ENCODE measurements at regions not wholly inside any gene's neighbourhood (a gene's known extent, or its start where the extent isn't known, plus 50 kb on each side); places are given as distances from the start of the nearest gene placed in this dataset.

DNA sequence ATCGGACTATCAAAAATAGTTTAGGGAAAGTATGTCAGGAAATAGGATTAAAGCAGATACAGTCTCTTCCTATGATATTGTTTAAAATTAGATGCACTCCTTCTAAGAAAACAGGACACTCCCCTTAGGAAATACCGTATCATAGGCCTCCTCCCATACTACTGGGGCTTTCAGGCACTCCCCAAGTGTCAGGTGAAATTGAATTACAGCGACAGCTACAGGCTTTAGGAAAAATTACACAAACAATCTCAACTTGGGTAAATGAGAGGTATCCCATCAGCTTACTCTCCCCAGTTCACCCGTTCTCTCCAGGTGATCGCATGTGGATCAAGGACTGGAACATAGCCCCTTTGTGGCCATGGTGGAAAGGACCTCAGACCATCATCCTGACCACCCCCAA is 110.4 kb upstream of the EPB41L4A start:
- TF ChIP-seq EP300 (IDR thresholded peaks at IDR 0.05) (no peak), POLR2AphosphoS5 (IDR thresholded peaks at IDR 0.05) (no peak), POLR2A (IDR thresholded peaks at IDR 0.05) (no peak)
- TF ChIP-seq, protein P1, sequence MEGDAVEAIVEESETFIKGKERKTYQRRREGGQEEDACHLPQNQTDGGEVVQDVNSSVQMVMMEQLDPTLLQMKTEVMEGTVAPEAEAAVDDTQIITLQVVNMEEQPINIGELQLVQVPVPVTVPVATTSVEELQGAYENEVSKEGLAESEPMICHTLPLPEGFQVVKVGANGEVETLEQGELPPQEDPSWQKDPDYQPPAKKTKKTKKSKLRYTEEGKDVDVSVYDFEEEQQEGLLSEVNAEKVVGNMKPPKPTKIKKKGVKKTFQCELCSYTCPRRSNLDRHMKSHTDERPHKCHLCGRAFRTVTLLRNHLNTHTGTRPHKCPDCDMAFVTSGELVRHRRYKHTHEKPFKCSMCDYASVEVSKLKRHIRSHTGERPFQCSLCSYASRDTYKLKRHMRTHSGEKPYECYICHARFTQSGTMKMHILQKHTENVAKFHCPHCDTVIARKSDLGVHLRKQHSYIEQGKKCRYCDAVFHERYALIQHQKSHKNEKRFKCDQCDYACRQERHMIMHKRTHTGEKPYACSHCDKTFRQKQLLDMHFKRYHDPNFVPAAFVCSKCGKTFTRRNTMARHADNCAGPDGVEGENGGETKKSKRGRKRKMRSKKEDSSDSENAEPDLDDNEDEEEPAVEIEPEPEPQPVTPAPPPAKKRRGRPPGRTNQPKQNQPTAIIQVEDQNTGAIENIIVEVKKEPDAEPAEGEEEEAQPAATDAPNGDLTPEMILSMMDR (IDR thresholded peaks at IDR 0.05), result no peak
- H3K36me3 ChIP-seq, result no peaks in the 10 kb centered on the region
- no peak for DNase-seq (ENCODE audit: low spot score in 2 of 2)
- H3K27ac ChIP-seq, result no peak overlapping the region
- no peaks in the 10 kb centered on the region for H3K27me3 ChIP-seq
- H3K4me1 ChIP-seq, result no peaks in the 10 kb centered on the region
- no peak overlapping the region for H3K4me3 ChIP-seq
- H3K9me3 ChIP-seq, result no peaks in the 10 kb centered on the region
- 48% methylated on average over 4 of the region's 5 CpGs for WGBS

DNA sequence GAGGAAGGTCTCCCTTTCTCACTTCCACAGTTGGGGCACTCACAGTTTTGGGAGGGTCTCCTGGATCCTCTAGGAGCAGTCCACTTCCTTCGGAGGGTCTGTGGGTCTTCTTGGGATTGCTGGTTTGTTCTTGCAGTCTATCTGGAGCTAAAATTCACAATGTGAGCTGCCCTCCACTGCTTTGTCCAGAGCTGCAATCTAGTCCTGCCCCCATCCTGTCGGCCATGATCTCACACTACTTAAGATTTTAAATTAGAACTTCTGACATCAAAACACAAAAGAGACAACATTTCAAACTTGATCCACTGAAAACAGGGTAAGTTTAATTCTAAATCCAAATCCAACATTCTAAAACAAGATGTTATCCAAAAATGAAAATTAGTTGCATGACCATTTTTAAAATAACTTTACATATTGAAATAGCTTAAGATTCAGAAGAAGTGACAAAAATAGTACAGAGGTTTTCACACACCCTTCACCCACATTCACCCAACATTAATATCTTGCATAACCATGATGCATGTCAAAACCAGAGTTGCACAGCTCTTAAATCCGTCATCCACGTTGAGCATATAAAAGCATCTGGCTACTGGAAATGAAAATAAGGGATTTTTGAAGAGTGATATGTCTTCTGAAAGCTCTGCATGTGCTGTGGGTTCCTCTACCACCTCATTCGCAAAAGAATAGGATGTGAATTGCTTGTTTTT is 113.7 kb upstream of the EPB41L4A start:
- TF ChIP-seq EP300 (IDR thresholded peaks at IDR 0.05) (no peak), POLR2AphosphoS5 (IDR thresholded peaks at IDR 0.05) (no peak), POLR2A (IDR thresholded peaks at IDR 0.05) (no peak)
- TF ChIP-seq, protein P1 (IDR thresholded peaks at IDR 0.05), result no peak
- H3K4me3 ChIP-seq, result no peak overlapping the region
- no peaks in the 10 kb centered on the region for H3K4me1 ChIP-seq
- H3K27ac ChIP-seq, result no peak overlapping the region
- DNase-seq (ENCODE audit: low spot score in 2 of 2), result no peak
- H3K9me3 ChIP-seq, result no peaks in the 10 kb centered on the region
- H3K27me3 ChIP-seq, result no peaks in the 10 kb centered on the region
- no peaks in the 10 kb centered on the region for H3K36me3 ChIP-seq
- 69% methylated on average over 5 of the region's 5 CpGs for WGBS

DNA sequence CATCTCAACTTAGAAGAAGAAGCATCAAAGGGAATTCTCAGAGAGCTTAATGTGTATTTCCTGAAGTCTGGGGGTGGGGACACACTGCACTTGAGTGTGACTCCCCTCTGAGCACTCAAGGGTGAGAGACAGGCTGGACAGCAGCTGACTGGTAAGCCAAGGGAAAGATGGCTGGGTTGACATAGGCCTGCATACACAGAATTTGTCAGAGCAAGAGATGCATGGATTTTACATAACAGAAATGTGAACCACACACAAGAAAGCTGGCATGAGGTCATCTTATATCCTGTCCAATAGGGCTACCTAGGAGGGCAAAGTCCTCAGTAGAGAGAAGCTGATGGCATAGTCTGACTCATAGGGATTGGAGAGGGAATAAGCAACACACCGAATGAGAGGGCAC is 114.3 kb upstream of the EPB41L4A start:
- H3K36me3 ChIP-seq, result no peaks in the 10 kb centered on the region
- no peak overlapping the region for H3K27ac ChIP-seq
- no peaks in the 10 kb centered on the region for H3K27me3 ChIP-seq
- no peaks in the 10 kb centered on the region for H3K4me1 ChIP-seq
- H3K4me3 ChIP-seq, result no peak overlapping the region
- TF ChIP-seq POLR2A (IDR thresholded peaks at IDR 0.05) (no peak), POLR2AphosphoS5 (IDR thresholded peaks at IDR 0.05) (no peak), EP300 (IDR thresholded peaks at IDR 0.05) (no peak)
- TF ChIP-seq, protein P1 (IDR thresholded peaks at IDR 0.05), result no peak
- no peak for DNase-seq (ENCODE audit: low spot score in 2 of 2)
- 46% methylated on average over 1 of the region's 1 CpG for WGBS
- H3K9me3 ChIP-seq, result no peaks in the 10 kb centered on the region

DNA sequence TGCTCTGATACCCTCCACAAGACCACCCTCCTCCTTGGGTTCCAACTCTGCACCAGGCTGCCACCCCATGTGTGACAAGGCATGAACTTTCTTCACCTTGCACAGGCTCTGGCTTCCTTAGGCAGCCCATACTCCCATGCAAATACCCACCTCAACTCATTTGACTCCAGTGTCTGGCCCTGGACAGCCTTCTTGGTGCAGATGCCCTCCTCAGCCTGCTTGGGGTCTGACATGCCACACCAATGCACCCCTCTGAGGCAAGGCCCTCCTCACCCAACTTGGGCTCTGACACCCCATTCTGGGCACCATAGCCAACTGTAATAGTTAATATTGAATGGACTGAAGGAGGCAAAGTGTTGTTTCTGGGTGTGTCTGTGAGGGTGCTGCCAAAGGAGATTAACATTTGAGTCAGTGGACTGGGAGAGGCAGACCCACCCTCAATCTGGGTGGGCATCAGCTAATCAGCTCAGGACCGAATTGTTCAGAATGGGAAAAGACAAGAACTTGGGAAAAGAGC is 115.0 kb upstream of the EPB41L4A start:
- Histone ChIP-seq H3K9me3 (no peaks in the 10 kb centered on the region), H3K27me3 (peaks cover 4% of the 10 kb centered on the region), H3K4me3 (no peak overlapping the region), H3K27ac (no peak overlapping the region), H3K36me3 (no peaks in the 10 kb centered on the region), H3K4me1 (no peaks in the 10 kb centered on the region)
- TF ChIP-seq POLR2A (IDR thresholded peaks at IDR 0.05) (no peak), POLR2AphosphoS5 (IDR thresholded peaks at IDR 0.05) (no peak), EP300 (IDR thresholded peaks at IDR 0.05) (no peak)
- TF ChIP-seq, protein P1 (IDR thresholded peaks at IDR 0.05), result no peak
- no peak for DNase-seq (ENCODE audit: low spot score in 2 of 2)
- WGBS, result 65% methylated on average over 1 of the region's 1 CpG

DNA sequence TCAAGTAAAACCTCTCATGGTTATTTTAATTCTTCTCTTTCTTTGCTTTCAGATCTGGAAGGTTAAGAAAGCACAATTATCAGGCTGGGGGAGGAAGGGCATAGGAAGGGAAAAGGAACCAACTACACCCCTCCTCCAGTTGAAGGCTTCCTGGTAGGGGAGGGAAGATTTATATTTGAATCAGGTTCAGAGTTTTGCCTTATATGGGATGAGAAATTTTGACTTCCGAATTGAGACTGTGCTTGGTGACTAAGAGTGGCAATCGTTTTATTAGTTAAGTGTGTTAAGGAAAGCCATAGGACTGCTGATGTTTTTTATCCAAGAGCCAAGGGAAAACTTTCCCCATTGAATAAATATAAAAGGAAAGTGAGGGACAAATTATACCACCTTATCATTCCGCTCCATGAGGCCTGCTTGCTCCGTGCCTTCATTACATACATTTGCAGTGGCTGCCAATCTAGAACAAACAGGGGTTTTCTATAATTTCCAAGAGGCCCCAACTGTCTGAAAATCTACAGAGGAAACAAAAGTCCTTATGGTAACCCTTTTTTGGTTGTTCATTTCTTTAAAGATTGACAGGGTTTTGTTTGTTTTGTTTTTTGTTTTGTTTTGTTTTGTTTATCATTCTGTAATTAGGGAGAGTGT is 115.7 kb upstream of the EPB41L4A start:
- no peak overlapping the region for H3K4me3 ChIP-seq
- no peak overlapping the region for H3K27ac ChIP-seq
- TF ChIP-seq, protein P1 (IDR thresholded peaks at IDR 0.05), result no peak
- TF ChIP-seq EP300 (IDR thresholded peaks at IDR 0.05) (no peak), POLR2A (IDR thresholded peaks at IDR 0.05) (no peak), POLR2AphosphoS5 (IDR thresholded peaks at IDR 0.05) (no peak)
- H3K36me3 ChIP-seq, result no peaks in the 10 kb centered on the region
- no peaks in the 10 kb centered on the region for H3K9me3 ChIP-seq
- peaks cover 10% of the 10 kb centered on the region for H3K27me3 ChIP-seq
- DNase-seq (ENCODE audit: low spot score in 2 of 2), result no peak
- 73% methylated on average over 4 of the region's 4 CpGs for WGBS
- no peaks in the 10 kb centered on the region for H3K4me1 ChIP-seq

All from suprapubic skin (tissue), 4 donors.